Right renal cortex interstitium (tissue), 3 donors: ENCODE measurements at regions not wholly inside any gene's neighbourhood (a gene's known extent, or its start where the extent isn't known, plus 50 kb on each side); places are given as distances from the start of the nearest gene placed in this dataset.
"Not testable (repeated sequence)": the region's sequence is repeated elsewhere in the genome, so short reads cannot be mapped to it uniquely, and the experiment has no call there.

Source experiments
- DNase-seq, 3 donors: peaks; one replicate each; pipeline ENCODE4 v3.0.0-alpha.2; 2013; ENCODE audit warnings: low read depth in 3 of 3, low spot score in 2 of 3

- DNase-seq = no peak
Measured at GRCh38 chr1:37362594-37363385, 111.6 kb upstream of the ZC3H12A start.

GRCh38 chr1:37363535-37363934, 110.8 kb upstream of the ZC3H12A start:
- no peak for DNase-seq

- DNase-seq = not testable (repeated sequence)
Measured at GRCh38 chr1:37368665-37369315, 105.6 kb upstream of the ZC3H12A start.

- no peak for DNase-seq
Measured at GRCh38 chr1:37372302-37372701, 102.1 kb upstream of the ZC3H12A start.

GRCh38 chr1:37372711-37373110, 101.7 kb upstream of the ZC3H12A start:
- no peak for DNase-seq

GRCh38 chr1:37373413-37373812, 101.0 kb upstream of the ZC3H12A start:
- DNase-seq = no peak

GRCh38 chr1:37380546-37380945, 93.8 kb upstream of the ZC3H12A start:
- not testable (repeated sequence) for DNase-seq

- no peak for DNase-seq
Measured at GRCh38 chr1:37387854-37388253, 86.5 kb upstream of the ZC3H12A start.

GRCh38 chr1:37389327-37389726, 85.1 kb upstream of the ZC3H12A start:
- DNase-seq = no peak

GRCh38 chr1:37391211-37392011, 83.0 kb upstream of the ZC3H12A start:
- no peak for DNase-seq

- no peak for DNase-seq
Measured at GRCh38 chr1:37392051-37392450, 82.3 kb upstream of the ZC3H12A start.

- DNase-seq = no peak
Measured at GRCh38 chr1:37393173-37394120, 80.9 kb upstream of the ZC3H12A start.

- DNase-seq = no peak
Measured at GRCh38 chr1:37394574-37395464, 79.6 kb upstream of the ZC3H12A start.

GRCh38 chr1:37398096-37398495, 76.3 kb upstream of the ZC3H12A start:
- DNase-seq = no peak

- no peak for DNase-seq
Measured at GRCh38 chr1:37399205-37399604, 75.2 kb upstream of the ZC3H12A start.

GRCh38 chr1:37399830-37400464, 74.4 kb upstream of the ZC3H12A start:
- no peak for DNase-seq

GRCh38 chr1:37400466-37401225, 73.7 kb upstream of the ZC3H12A start:
- no peak for DNase-seq

GRCh38 chr1:37403166-37403565, 71.2 kb upstream of the ZC3H12A start:
- DNase-seq = no peak
